ENCODE measurements at regions not wholly inside any gene's neighbourhood (a gene's known extent, or its start where the extent isn't known, plus 50 kb on each side); places are given as distances from the start of the nearest gene placed in this dataset.

DNA sequence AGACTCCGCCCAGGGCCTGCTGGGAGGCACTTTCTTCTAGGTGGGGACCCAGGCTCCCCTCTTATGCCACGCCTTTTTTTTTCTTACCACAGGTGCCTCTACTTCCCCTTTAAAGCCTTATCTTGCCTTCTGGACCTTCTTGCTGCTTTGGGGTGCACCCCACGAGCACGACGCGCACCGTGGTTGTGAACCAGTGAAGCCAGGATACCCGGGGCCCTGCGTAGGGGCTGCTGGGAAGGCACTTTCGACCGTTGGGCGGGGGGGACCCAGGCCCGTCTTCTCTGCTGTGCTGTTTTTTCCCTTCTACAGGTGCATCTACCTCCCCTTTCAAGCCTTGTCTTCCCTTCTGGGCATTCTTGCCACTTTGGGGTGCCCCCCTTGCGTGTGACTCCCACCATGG, 305.4 kb downstream of the ALG10 start:
- no peaks in the 10 kb centered on the region for H3K4me1 ChIP-seq (ENCODE audit: control insufficient read depth in 2 of 3, insufficient read depth in 2 of 3, low read depth in 1 of 3, low read length in 3 of 3)
- no peaks in the 10 kb centered on the region for H3K36me3 ChIP-seq (ENCODE audit: control insufficient read depth in 2 of 3, insufficient read depth in 3 of 3, low read length in 3 of 3)
- H3K27ac ChIP-seq (ENCODE audit: low read depth in 2 of 2, low read length in 2 of 2), result no peak overlapping the region
- TF ChIP-seq, protein P1, sequence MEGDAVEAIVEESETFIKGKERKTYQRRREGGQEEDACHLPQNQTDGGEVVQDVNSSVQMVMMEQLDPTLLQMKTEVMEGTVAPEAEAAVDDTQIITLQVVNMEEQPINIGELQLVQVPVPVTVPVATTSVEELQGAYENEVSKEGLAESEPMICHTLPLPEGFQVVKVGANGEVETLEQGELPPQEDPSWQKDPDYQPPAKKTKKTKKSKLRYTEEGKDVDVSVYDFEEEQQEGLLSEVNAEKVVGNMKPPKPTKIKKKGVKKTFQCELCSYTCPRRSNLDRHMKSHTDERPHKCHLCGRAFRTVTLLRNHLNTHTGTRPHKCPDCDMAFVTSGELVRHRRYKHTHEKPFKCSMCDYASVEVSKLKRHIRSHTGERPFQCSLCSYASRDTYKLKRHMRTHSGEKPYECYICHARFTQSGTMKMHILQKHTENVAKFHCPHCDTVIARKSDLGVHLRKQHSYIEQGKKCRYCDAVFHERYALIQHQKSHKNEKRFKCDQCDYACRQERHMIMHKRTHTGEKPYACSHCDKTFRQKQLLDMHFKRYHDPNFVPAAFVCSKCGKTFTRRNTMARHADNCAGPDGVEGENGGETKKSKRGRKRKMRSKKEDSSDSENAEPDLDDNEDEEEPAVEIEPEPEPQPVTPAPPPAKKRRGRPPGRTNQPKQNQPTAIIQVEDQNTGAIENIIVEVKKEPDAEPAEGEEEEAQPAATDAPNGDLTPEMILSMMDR (IDR thresholded peaks at IDR 0.05; ENCODE audit: borderline replicate concordance, extremely low read depth, insufficient read depth), result no peak
- intact Hi-C loops (cut with DNase I), result no loop called here
- H3K9me3 ChIP-seq (ENCODE audit: control insufficient read depth in 2 of 3, insufficient read depth in 1 of 3, low read length in 3 of 3), result no peaks in the 10 kb centered on the region
- H3K4me3 ChIP-seq (ENCODE audit: low read length in 3 of 3), result no peak overlapping the region
- no peak overlapping the region for H3K9ac ChIP-seq (ENCODE audit: low read length in 3 of 3)
- no peak for DNase-seq
- FAIRE-seq, result no peak
- H3K27me3 ChIP-seq (ENCODE audit: control insufficient read depth, insufficient read depth, low read length), result no peaks in the 10 kb centered on the region

DNA sequence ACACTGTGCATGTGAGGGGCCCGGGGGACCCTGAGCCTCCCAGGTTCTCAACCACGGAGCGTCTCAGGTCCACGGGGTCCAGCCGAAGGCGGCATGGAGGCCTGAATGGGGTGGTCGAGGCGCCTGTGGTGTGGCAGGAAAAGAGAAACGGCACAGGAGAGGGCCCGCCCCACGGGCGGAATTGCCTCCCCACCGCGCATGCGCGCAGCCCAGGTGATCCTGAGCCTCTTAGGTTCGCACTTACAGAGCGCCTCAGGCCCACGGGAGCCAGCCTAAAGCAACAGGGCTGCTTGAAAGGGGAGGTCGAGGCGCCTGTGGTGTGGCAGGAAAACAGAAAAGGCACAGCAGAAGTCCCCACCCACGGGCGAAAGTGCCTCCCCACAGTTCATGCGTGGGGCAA, 311.0 kb downstream of the ALG10 start:
- intact Hi-C loops (cut with DNase I), result no loop called here
- DNase-seq, result no peak
- no peaks in the 10 kb centered on the region for H3K36me3 ChIP-seq (ENCODE audit: control insufficient read depth in 2 of 3, insufficient read depth in 3 of 3, low read length in 3 of 3)
- FAIRE-seq, result no peak
- no peak overlapping the region for H3K4me3 ChIP-seq (ENCODE audit: low read length in 3 of 3)
- H3K27ac ChIP-seq (ENCODE audit: low read depth in 2 of 2, low read length in 2 of 2), result no peak overlapping the region
- no peaks in the 10 kb centered on the region for H3K9me3 ChIP-seq (ENCODE audit: control insufficient read depth in 2 of 3, insufficient read depth in 1 of 3, low read length in 3 of 3)
- H3K27me3 ChIP-seq (ENCODE audit: control insufficient read depth, insufficient read depth, low read length), result no peaks in the 10 kb centered on the region
- H3K9ac ChIP-seq (ENCODE audit: low read length in 3 of 3), result no peak overlapping the region
- TF ChIP-seq, protein P1 (IDR thresholded peaks at IDR 0.05; ENCODE audit: borderline replicate concordance, extremely low read depth, insufficient read depth), result no peak
- H3K4me1 ChIP-seq (ENCODE audit: control insufficient read depth in 2 of 3, insufficient read depth in 2 of 3, low read depth in 1 of 3, low read length in 3 of 3), result no peaks in the 10 kb centered on the region

DNA sequence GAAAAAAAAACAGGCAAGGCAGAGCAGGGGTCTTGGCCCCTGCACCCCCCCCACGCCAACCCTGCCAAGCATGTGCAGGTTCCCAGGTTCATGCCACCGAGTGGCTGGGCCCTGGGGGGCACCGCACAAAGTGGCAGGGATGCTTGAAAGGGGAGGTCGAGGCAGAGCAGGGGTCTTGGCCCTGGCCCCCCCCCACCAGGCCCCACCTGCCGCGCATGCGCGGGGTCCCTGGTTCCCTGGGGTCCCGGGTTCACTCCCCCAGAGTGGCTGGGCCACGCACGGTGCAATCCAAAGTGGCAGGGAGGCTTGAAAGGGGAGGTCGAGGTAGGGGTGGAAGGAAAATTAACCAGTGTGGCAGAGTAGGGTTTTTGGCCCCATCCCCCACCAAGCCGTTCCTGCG, 312.2 kb downstream of the ALG10 start:
- H3K9me3 ChIP-seq (ENCODE audit: control insufficient read depth in 2 of 3, insufficient read depth in 1 of 3, low read length in 3 of 3), result no peaks in the 10 kb centered on the region
- intact Hi-C loops (cut with DNase I), result no loop called here
- TF ChIP-seq, protein P1 (IDR thresholded peaks at IDR 0.05; ENCODE audit: borderline replicate concordance, extremely low read depth, insufficient read depth), result no peak
- no peaks in the 10 kb centered on the region for H3K27me3 ChIP-seq (ENCODE audit: control insufficient read depth, insufficient read depth, low read length)
- FAIRE-seq, result no peak
- no peaks in the 10 kb centered on the region for H3K4me1 ChIP-seq (ENCODE audit: control insufficient read depth in 2 of 3, insufficient read depth in 2 of 3, low read depth in 1 of 3, low read length in 3 of 3)
- no peaks in the 10 kb centered on the region for H3K36me3 ChIP-seq (ENCODE audit: control insufficient read depth in 2 of 3, insufficient read depth in 3 of 3, low read length in 3 of 3)
- DNase-seq, result no peak
- H3K4me3 ChIP-seq (ENCODE audit: low read length in 3 of 3), result no peak overlapping the region
- no peak overlapping the region for H3K27ac ChIP-seq (ENCODE audit: low read depth in 2 of 2, low read length in 2 of 2)
- no peak overlapping the region for H3K9ac ChIP-seq (ENCODE audit: low read length in 3 of 3)
